GM12892 (cell line): ENCODE measurements at regions not wholly inside any gene's neighbourhood (a gene's known extent, or its start where the extent isn't known, plus 50 kb on each side); places are given as distances from the start of the nearest gene placed in this dataset.

Source experiments
- POLR2A ChIP-seq: IDR thresholded peaks from 2 replicates; pipeline ENCODE4 v1.6.1; 2011; ENCODE audit warnings: low read depth, low read length, control low read depth
- POLR2AphosphoS5 ChIP-seq: IDR thresholded peaks from 2 replicates; pipeline ENCODE4 v1.6.1; 2011; ENCODE audit warnings: low read depth, low read length, control low read depth

GRCh38 chr1:109822749-109823542, 59.2 kb upstream of the EPS8L3 start:
- TF ChIP-seq POLR2A (no peak), POLR2AphosphoS5 (no peak)
